Upper lobe of right lung (tissue), 1 donor: ENCODE measurements at regions not wholly inside any gene's neighbourhood (a gene's known extent, or its start where the extent isn't known, plus 50 kb on each side); places are given as distances from the start of the nearest gene placed in this dataset.

ENCODE experiments used
- ATAC-seq: fragments of 200-7000 bp; cut with Tn5 transposase; one replicate; pipeline ENCODE4 v1.9.1; 2020; ENCODE audit warnings: mild to moderate bottlenecking, moderate library complexity
- DNase-seq: peaks from one replicate; pipeline ENCODE4 v3.0.0-alpha.2; 2020
- H3K27ac ChIP-seq: fragments of 200-600 bp; one replicate; pipeline ENCODE4 v1.8.0; 2022
- H3K27me3 ChIP-seq: fragments of 200-600 bp; one replicate; pipeline ENCODE4 v1.8.0; 2022; ENCODE audit warnings: mild to moderate bottlenecking
- H3K36me3 ChIP-seq: fragments of 200-600 bp; one replicate; pipeline ENCODE4 v1.8.0; 2022
- H3K4me1 ChIP-seq: fragments of 200-600 bp; one replicate; pipeline ENCODE4 v1.8.0; 2022
- H3K4me3 ChIP-seq: fragments of 200-600 bp; one replicate; pipeline ENCODE4 v1.8.0; 2022; ENCODE audit warnings: mild to moderate bottlenecking
- H3K9me3 ChIP-seq: fragments of 200-600 bp; one replicate; pipeline ENCODE4 v1.8.0; 2022
- CTCF ChIP-seq: fragments of 200-600 bp; IDR thresholded peaks from one replicate; pipeline ENCODE4 v1.8.0; 2022; ENCODE audit warnings: antibody characterized with exemption
- intact Hi-C: fragments of 100-400 bp; cut with DNase I; formaldehyde crosslinking; loops from one replicate; pipeline ENCODE4 v1.11.0; 2022
- donor health status: DM: no; HTN: yes; CAD: no; lungs with severe emphysema.

GRCh38 chr6:66578362-66578761, 871.3 kb upstream of the EYS start:
- ATAC-seq (no peak), DNase-seq (no peak)
- H3K27me3 ChIP-seq, result no peaks in the 10 kb centered on the region
- H3K36me3 ChIP-seq, result no peaks in the 10 kb centered on the region
- intact Hi-C loops, result no loop called here
- no peak overlapping the region for H3K4me3 ChIP-seq
- H3K9me3 ChIP-seq, result no peaks in the 10 kb centered on the region
- no peaks in the 10 kb centered on the region for H3K4me1 ChIP-seq
- no peak overlapping the region for H3K27ac ChIP-seq
- TF ChIP-seq CTCF, result no peak

- intact Hi-C loops, result no loop called here
- DNase-seq (no peak), ATAC-seq (no peak)
- no peaks in the 10 kb centered on the region for H3K27me3 ChIP-seq
- no peak overlapping the region for H3K27ac ChIP-seq
- no peaks in the 10 kb centered on the region for H3K9me3 ChIP-seq
- H3K4me1 ChIP-seq, result no peaks in the 10 kb centered on the region
- H3K4me3 ChIP-seq, result no peak overlapping the region
- no peaks in the 10 kb centered on the region for H3K36me3 ChIP-seq
- no peak for TF ChIP-seq CTCF
Observed at GRCh38 chr6:66568271-66568670, 861.2 kb upstream of the EYS start.

GRCh38 chr6:66561479-66561878, 854.5 kb upstream of the EYS start:
- DNase-seq (no peak), ATAC-seq (no peak)
- Histone ChIP-seq H3K27ac (no peak overlapping the region), H3K9me3 (no peaks in the 10 kb centered on the region), H3K4me1 (no peaks in the 10 kb centered on the region), H3K4me3 (no peak overlapping the region), H3K36me3 (no peaks in the 10 kb centered on the region), H3K27me3 (no peaks in the 10 kb centered on the region)
- no peak for TF ChIP-seq CTCF
- intact Hi-C loops, result no loop called here

- no peaks in the 10 kb centered on the region for H3K27me3 ChIP-seq
- no peak overlapping the region for H3K27ac ChIP-seq
- TF ChIP-seq CTCF, result no peak
- H3K9me3 ChIP-seq, result peaks cover 5% of the 10 kb centered on the region
- H3K36me3 ChIP-seq, result no peaks in the 10 kb centered on the region
- no peaks in the 10 kb centered on the region for H3K4me1 ChIP-seq
- ATAC-seq, result no peak
- intact Hi-C loops, result no loop called here
- no peak for DNase-seq
- no peak overlapping the region for H3K4me3 ChIP-seq
Observed at GRCh38 chr6:66558189-66558588, 851.2 kb upstream of the EYS start.

GRCh38 chr6:66556936-66557335, 849.9 kb upstream of the EYS start:
- intact Hi-C loops, result no loop called here
- H3K27ac ChIP-seq, result no peak overlapping the region
- no peak for TF ChIP-seq CTCF
- ATAC-seq (no peak), DNase-seq (no peak)
- no peaks in the 10 kb centered on the region for H3K4me1 ChIP-seq
- no peaks in the 10 kb centered on the region for H3K27me3 ChIP-seq
- H3K9me3 ChIP-seq, result peaks cover 6% of the 10 kb centered on the region
- H3K4me3 ChIP-seq, result no peak overlapping the region
- no peaks in the 10 kb centered on the region for H3K36me3 ChIP-seq

GRCh38 chr6:66555082-66555481, 848.1 kb upstream of the EYS start:
- Histone ChIP-seq H3K4me1 (no peaks in the 10 kb centered on the region), H3K27me3 (no peaks in the 10 kb centered on the region), H3K36me3 (no peaks in the 10 kb centered on the region), H3K27ac (no peak overlapping the region), H3K4me3 (no peak overlapping the region), H3K9me3 (peaks cover 6% of the 10 kb centered on the region)
- ATAC-seq (no peak), DNase-seq (no peak)
- intact Hi-C loops, result no loop called here
- no peak for TF ChIP-seq CTCF
